SK-N-MC (cell line): ENCODE measurements at regions not wholly inside any gene's neighbourhood (a gene's known extent, or its start where the extent isn't known, plus 50 kb on each side); places are given as distances from the start of the nearest gene placed in this dataset.

Experiments
- DNase-seq: peaks from one replicate; pipeline ENCODE4 v3.0.0-alpha.2; 2011; ENCODE audit warnings: low read depth, low spot score
- H3K27ac ChIP-seq: fragments of 200-600 bp; sonication (generic); 2 replicates; pipeline ENCODE4 v1.5.1; 2016; ENCODE audit warnings: mixed run types
- H3K36me3 ChIP-seq: fragments of 200-600 bp; sonication (generic); 2 replicates; pipeline ENCODE4 v1.6.1; 2017; ENCODE audit warnings: antibody characterized with exemption, low read length, mixed read lengths; ENCODE audit not compliant: insufficient read depth
- H3K4me3 ChIP-seq: fragments of 200-600 bp; sonication (generic); 2 replicates; pipeline ENCODE4 v1.5.1; 2016
- H3K9ac ChIP-seq: fragments of 200-600 bp; sonication (generic); 2 replicates; pipeline ENCODE4 v1.8.0; 2017; ENCODE audit warnings: mixed run types, mixed read lengths; ENCODE audit not compliant: insufficient read length
- H3K9me3 ChIP-seq: fragments of 200-600 bp; sonication (generic); 2 replicates; pipeline ENCODE4 v1.6.1; 2017; ENCODE audit warnings: low read depth, mild to moderate bottlenecking, antibody characterized with exemption, low read length, moderate library complexity, mixed read lengths
- EZH2 ChIP-seq: fragments of 200-600 bp; sonication (generic); IDR thresholded peaks from one replicate; pipeline ENCODE4 v1.6.1; 2017; ENCODE audit warnings: antibody characterized with exemption
- FOXP2 ChIP-seq: optimal IDR thresholded peaks from 2 replicates; pipeline ENCODE3; 2011; ENCODE audit warnings: mild to moderate bottlenecking, moderate library complexity; ENCODE audit not compliant: insufficient read depth; ENCODE audit errors: extremely low read length, control extremely low read depth
- POLR2AphosphoS5 ChIP-seq: IDR thresholded peaks from 2 replicates; pipeline ENCODE4 v1.6.1; 2012; ENCODE audit warnings: mild to moderate bottlenecking, low read depth, low read length, borderline replicate concordance

GRCh38 chr7:106392590-106392989, 107.8 kb upstream of the NAMPT start:
- no peak overlapping the region for H3K4me3 ChIP-seq
- H3K9me3 ChIP-seq: no peaks in the 10 kb centered on the region
- no peak for TF ChIP-seq POLR2AphosphoS5
- no peak for TF ChIP-seq EZH2
- TF ChIP-seq FOXP2: no peak
- H3K36me3 ChIP-seq: no peaks in the 10 kb centered on the region
- DNase-seq: no peak
- H3K27ac ChIP-seq: no peak overlapping the region
- H3K9ac ChIP-seq: no peak overlapping the region

- no peak overlapping the region for H3K4me3 ChIP-seq
- no peaks in the 10 kb centered on the region for H3K9me3 ChIP-seq
- DNase-seq: no peak
- no peak overlapping the region for H3K9ac ChIP-seq
- no peak for TF ChIP-seq EZH2
- TF ChIP-seq POLR2AphosphoS5: no peak
- TF ChIP-seq FOXP2: no peak
- no peaks in the 10 kb centered on the region for H3K36me3 ChIP-seq
- no peak overlapping the region for H3K27ac ChIP-seq
Observed at GRCh38 chr7:106392144-106392543, 107.4 kb upstream of the NAMPT start.

- TF ChIP-seq FOXP2: no peak
- no peak for TF ChIP-seq POLR2AphosphoS5
- TF ChIP-seq EZH2: no peak
- Histone ChIP-seq H3K27ac (no peak overlapping the region), H3K4me3 (no peak overlapping the region), H3K36me3 (no peaks in the 10 kb centered on the region), H3K9me3 (no peaks in the 10 kb centered on the region), H3K9ac (no peak overlapping the region)
- DNase-seq: no peak
Observed at GRCh38 chr7:106386958-106387357, 102.2 kb upstream of the NAMPT start.

- DNase-seq: no peak
- Histone ChIP-seq H3K27ac (no peak overlapping the region), H3K4me3 (no peak overlapping the region), H3K9ac (no peak overlapping the region), H3K36me3 (no peaks in the 10 kb centered on the region), H3K9me3 (no peaks in the 10 kb centered on the region)
- no peak for TF ChIP-seq FOXP2
- no peak for TF ChIP-seq EZH2
Observed at GRCh38 chr7:106384373-106384772, 99.6 kb upstream of the NAMPT start.

- no peaks in the 10 kb centered on the region for H3K9me3 ChIP-seq
- DNase-seq: no peak
- no peak overlapping the region for H3K9ac ChIP-seq
- H3K4me3 ChIP-seq: no peak overlapping the region
- TF ChIP-seq FOXP2 (no peak), POLR2AphosphoS5 (no peak), EZH2 (no peak)
- no peak overlapping the region for H3K27ac ChIP-seq
- H3K36me3 ChIP-seq: no peaks in the 10 kb centered on the region
Observed at GRCh38 chr7:106382929-106383328, 98.1 kb upstream of the NAMPT start.

GRCh38 chr7:106382129-106382528, 97.3 kb upstream of the NAMPT start:
- TF ChIP-seq EZH2 (no peak), POLR2AphosphoS5 (no peak), FOXP2 (no peak)
- Histone ChIP-seq H3K36me3 (no peaks in the 10 kb centered on the region), H3K9ac (no peak overlapping the region), H3K9me3 (no peaks in the 10 kb centered on the region), H3K4me3 (no peak overlapping the region), H3K27ac (no peak overlapping the region)
- DNase-seq: no peak

- TF ChIP-seq FOXP2 (no peak), POLR2AphosphoS5 (no peak), EZH2 (no peak)
- no peak overlapping the region for H3K27ac ChIP-seq
- no peaks in the 10 kb centered on the region for H3K36me3 ChIP-seq
- H3K4me3 ChIP-seq: no peak overlapping the region
- H3K9me3 ChIP-seq: no peaks in the 10 kb centered on the region
- no peak for DNase-seq
- no peak overlapping the region for H3K9ac ChIP-seq
Observed at GRCh38 chr7:106381252-106381651, 96.5 kb upstream of the NAMPT start.

- Histone ChIP-seq H3K27ac (no peak overlapping the region), H3K36me3 (no peaks in the 10 kb centered on the region), H3K9me3 (no peaks in the 10 kb centered on the region), H3K9ac (no peak overlapping the region), H3K4me3 (no peak overlapping the region)
- TF ChIP-seq FOXP2 (no peak), POLR2AphosphoS5 (no peak), EZH2 (no peak)
- no peak for DNase-seq
Observed at GRCh38 chr7:106377847-106378361, 93.1 kb upstream of the NAMPT start.

- Histone ChIP-seq H3K9ac (no peak overlapping the region), H3K4me3 (no peak overlapping the region), H3K27ac (no peak overlapping the region), H3K36me3 (no peaks in the 10 kb centered on the region), H3K9me3 (no peaks in the 10 kb centered on the region)
- no peak for DNase-seq
- TF ChIP-seq POLR2AphosphoS5 (no peak), FOXP2 (no peak), EZH2 (no peak)
Observed at GRCh38 chr7:106376026-106376799, 91.4 kb upstream of the NAMPT start.

GRCh38 chr7:106375499-106375898, 90.7 kb upstream of the NAMPT start:
- H3K9me3 ChIP-seq: no peaks in the 10 kb centered on the region
- no peak for DNase-seq
- no peak for TF ChIP-seq POLR2AphosphoS5
- TF ChIP-seq FOXP2: no peak
- TF ChIP-seq EZH2: no peak
- H3K36me3 ChIP-seq: no peaks in the 10 kb centered on the region
- no peak overlapping the region for H3K27ac ChIP-seq
- H3K9ac ChIP-seq: no peak overlapping the region
- H3K4me3 ChIP-seq: no peak overlapping the region
